ENCODE measurements at regions not wholly inside any gene's neighbourhood (a gene's known extent, or its start where the extent isn't known, plus 50 kb on each side); places are given as distances from the start of the nearest gene placed in this dataset.

DNA sequence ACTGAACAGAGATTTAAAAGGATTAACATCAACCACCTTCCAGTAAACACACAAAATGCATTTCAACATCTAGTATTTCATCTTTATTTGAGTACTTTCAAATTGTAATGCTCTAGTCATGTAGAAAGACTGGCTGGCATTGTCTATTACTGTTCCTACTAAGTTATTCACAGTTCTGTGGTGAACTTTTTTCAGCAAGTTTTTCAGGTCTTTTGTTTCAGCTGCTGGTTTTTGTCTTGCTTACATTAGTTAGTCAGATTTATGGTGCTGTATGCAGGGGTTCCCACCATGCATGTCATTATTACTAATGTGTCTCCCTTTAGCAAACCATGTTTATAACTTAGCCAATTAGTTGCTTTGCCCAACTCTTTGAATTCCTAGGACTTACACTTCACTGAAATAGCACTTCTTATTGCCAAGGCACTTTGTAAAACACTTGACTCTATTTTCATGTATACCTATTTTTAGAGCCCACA lies 253.4 kb upstream of the KITLG start:
- TF ChIP-seq, protein P1, sequence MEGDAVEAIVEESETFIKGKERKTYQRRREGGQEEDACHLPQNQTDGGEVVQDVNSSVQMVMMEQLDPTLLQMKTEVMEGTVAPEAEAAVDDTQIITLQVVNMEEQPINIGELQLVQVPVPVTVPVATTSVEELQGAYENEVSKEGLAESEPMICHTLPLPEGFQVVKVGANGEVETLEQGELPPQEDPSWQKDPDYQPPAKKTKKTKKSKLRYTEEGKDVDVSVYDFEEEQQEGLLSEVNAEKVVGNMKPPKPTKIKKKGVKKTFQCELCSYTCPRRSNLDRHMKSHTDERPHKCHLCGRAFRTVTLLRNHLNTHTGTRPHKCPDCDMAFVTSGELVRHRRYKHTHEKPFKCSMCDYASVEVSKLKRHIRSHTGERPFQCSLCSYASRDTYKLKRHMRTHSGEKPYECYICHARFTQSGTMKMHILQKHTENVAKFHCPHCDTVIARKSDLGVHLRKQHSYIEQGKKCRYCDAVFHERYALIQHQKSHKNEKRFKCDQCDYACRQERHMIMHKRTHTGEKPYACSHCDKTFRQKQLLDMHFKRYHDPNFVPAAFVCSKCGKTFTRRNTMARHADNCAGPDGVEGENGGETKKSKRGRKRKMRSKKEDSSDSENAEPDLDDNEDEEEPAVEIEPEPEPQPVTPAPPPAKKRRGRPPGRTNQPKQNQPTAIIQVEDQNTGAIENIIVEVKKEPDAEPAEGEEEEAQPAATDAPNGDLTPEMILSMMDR (IDR thresholded peaks at IDR 0.05) = no peak
- TF ChIP-seq POLR2AphosphoS5 (IDR thresholded peaks at IDR 0.05) (peak; percentile 83), POLR2A (IDR thresholded peaks at IDR 0.05) (no peak), EP300 (IDR thresholded peaks at IDR 0.05) (no peak)

Data from gastroesophageal sphincter (tissue), 3 donors.